H1 (cell line): ENCODE measurements at regions not wholly inside any gene's neighbourhood (a gene's known extent, or its start where the extent isn't known, plus 50 kb on each side); places are given as distances from the start of the nearest gene placed in this dataset.

Source experiments
- FOSL1 ChIP-seq: IDR thresholded peaks from 2 replicates; pipeline ENCODE4 v1.6.1; 2011; ENCODE audit warnings: mild to moderate bottlenecking, low read depth, low read length, moderate library complexity; ENCODE audit not compliant: insufficient read depth
- PHF8 ChIP-seq: fragments of 200-600 bp; sonication (generic); conservative IDR thresholded peaks from 2 replicates; pipeline ENCODE4 v1.7.1; 2012; ENCODE audit warnings: low read depth, mild to moderate bottlenecking, inconsistent platforms, low read length, moderate library complexity
- TEAD4 ChIP-seq: IDR thresholded peaks from 2 replicates; pipeline ENCODE4 v1.6.1; 2012; ENCODE audit warnings: low read depth, low read length, inconsistent platforms, mixed read lengths

GRCh38 chr22:47435826-47436225 is 673.4 kb downstream of the TBC1D22A start (continued):
- no peak for TF ChIP-seq PHF8
- no peak for TF ChIP-seq FOSL1
- TF ChIP-seq TEAD4: no peak
